ENCODE measurements at regions not wholly inside any gene's neighbourhood (a gene's known extent, or its start where the extent isn't known, plus 50 kb on each side); places are given as distances from the start of the nearest gene placed in this dataset.

GRCh38 chr22:46052331-46052771, 75.4 kb upstream of the WNT7B start:
- H3K79me2 ChIP-seq (ENCODE audit: insufficient read depth, low read length): peaks cover 96% of the 10 kb centered on the region
- no peaks in the 10 kb centered on the region for H3K27me3 ChIP-seq (ENCODE audit: insufficient read depth, low read length)
- H3K4me2 ChIP-seq (ENCODE audit: insufficient read depth, low read length): peak overlapping the region; percentile 95
- H2AFZ ChIP-seq (ENCODE audit: low read length): peak overlapping the region; percentile 75
- no peak for TF ChIP-seq CTCF (IDR thresholded peaks at IDR 0.05; ENCODE audit: extremely low read depth, low read depth, low read length)
- peaks cover 48% of the 10 kb centered on the region for H3K4me1 ChIP-seq (ENCODE audit: insufficient read depth, low read length)
- H3K27ac ChIP-seq (ENCODE audit: low read depth, low read length): peak overlapping the region; percentile 76
- H3K36me3 ChIP-seq (ENCODE audit: insufficient read depth, low read length): peaks cover 9% of the 10 kb centered on the region
- peak; percentile 85 for DNase-seq (ENCODE audit: insufficient read length, low spot score, missing footprints)
- H4K20me1 ChIP-seq (ENCODE audit: insufficient read depth, low read length): no peaks in the 10 kb centered on the region
- H3K9me3 ChIP-seq (ENCODE audit: low read depth, low read length): no peaks in the 10 kb centered on the region
- peak overlapping the region; percentile 75 for H3K4me3 ChIP-seq (ENCODE audit: insufficient read depth, low read length)

GRCh38 chr22:46052801-46053562, 76.0 kb upstream of the WNT7B start:
- Histone ChIP-seq H3K79me2 (ENCODE audit: insufficient read depth, low read length) (peaks cover 96% of the 10 kb centered on the region), H4K20me1 (ENCODE audit: insufficient read depth, low read length) (no peaks in the 10 kb centered on the region), H3K4me3 (ENCODE audit: insufficient read depth, low read length) (peak overlapping the region; percentile 75), H3K36me3 (ENCODE audit: insufficient read depth, low read length) (peaks cover 9% of the 10 kb centered on the region), H3K27me3 (ENCODE audit: insufficient read depth, low read length) (no peaks in the 10 kb centered on the region), H3K4me1 (ENCODE audit: insufficient read depth, low read length) (peaks cover 50% of the 10 kb centered on the region), H3K4me2 (ENCODE audit: insufficient read depth, low read length) (peak overlapping the region; percentile 95), H3K27ac (ENCODE audit: low read depth, low read length) (peak overlapping the region; percentile 76), H3K9me3 (ENCODE audit: low read depth, low read length) (no peaks in the 10 kb centered on the region), H2AFZ (ENCODE audit: low read length) (peak overlapping the region; percentile 75)
- peak; percentile 97 for DNase-seq (ENCODE audit: insufficient read length, low spot score, missing footprints)
- no peak for TF ChIP-seq CTCF (IDR thresholded peaks at IDR 0.05; ENCODE audit: extremely low read depth, low read depth, low read length)

- H4K20me1 ChIP-seq (ENCODE audit: insufficient read depth, low read length): no peaks in the 10 kb centered on the region
- no peak overlapping the region for H2AFZ ChIP-seq (ENCODE audit: low read length)
- peak overlapping the region; percentile 95 for H3K4me2 ChIP-seq (ENCODE audit: insufficient read depth, low read length)
Observed at GRCh38 chr22:46053563-46054090, 76.7 kb upstream of the WNT7B start.

More at GRCh38 chr22:46053563-46054090, 76.7 kb upstream of the WNT7B start:
- peak; percentile 97 for DNase-seq (ENCODE audit: insufficient read length, low spot score, missing footprints)
- H3K4me3 ChIP-seq (ENCODE audit: insufficient read depth, low read length): peak overlapping the region; percentile 75
- H3K4me1 ChIP-seq (ENCODE audit: insufficient read depth, low read length): peaks cover 54% of the 10 kb centered on the region
- H3K9me3 ChIP-seq (ENCODE audit: low read depth, low read length): no peaks in the 10 kb centered on the region
- TF ChIP-seq CTCF (IDR thresholded peaks at IDR 0.05; ENCODE audit: extremely low read depth, low read depth, low read length): no peak
- peaks cover 96% of the 10 kb centered on the region for H3K79me2 ChIP-seq (ENCODE audit: insufficient read depth, low read length)
- H3K36me3 ChIP-seq (ENCODE audit: insufficient read depth, low read length): peaks cover 9% of the 10 kb centered on the region
- no peaks in the 10 kb centered on the region for H3K27me3 ChIP-seq (ENCODE audit: insufficient read depth, low read length)
- peak overlapping the region; percentile 76 for H3K27ac ChIP-seq (ENCODE audit: low read depth, low read length)

All from osteoblast (primary cell).